Glutamatergic neuron (in vitro differentiated cells): ENCODE measurements at regions not wholly inside any gene's neighbourhood (a gene's known extent, or its start where the extent isn't known, plus 50 kb on each side); places are given as distances from the start of the nearest gene placed in this dataset.

ENCODE experiments used
- DNase-seq: peaks from one replicate; pipeline ENCODE4 v3.0.0; 2022
- H3K27ac Mint-ChIP-seq: one replicate; pipeline ENCODE4 v1.8.0; 2020; ENCODE audit warnings: mild to moderate bottlenecking, mixed read lengths, inconsistent platforms; ENCODE audit not compliant: unreplicated experiment
- H3K27me3 Mint-ChIP-seq: one replicate; pipeline ENCODE4 v1.8.0; 2020; ENCODE audit warnings: mild to moderate bottlenecking, moderate library complexity, mixed read lengths, inconsistent platforms; ENCODE audit not compliant: unreplicated experiment
- H3K36me3 Mint-ChIP-seq: one replicate; pipeline ENCODE4 v1.8.0; 2020; ENCODE audit warnings: mild to moderate bottlenecking, mixed read lengths, inconsistent platforms; ENCODE audit not compliant: unreplicated experiment
- H3K4me1 Mint-ChIP-seq: one replicate; pipeline ENCODE4 v1.8.0; 2020; ENCODE audit warnings: mild to moderate bottlenecking, low read depth, mixed read lengths, inconsistent platforms; ENCODE audit not compliant: unreplicated experiment
- H3K4me3 Mint-ChIP-seq: one replicate; pipeline ENCODE4 v1.8.0; 2020; ENCODE audit warnings: mild to moderate bottlenecking, mixed read lengths, inconsistent platforms; ENCODE audit not compliant: unreplicated experiment
- H3K9me3 Mint-ChIP-seq: one replicate; pipeline ENCODE4 v1.8.0; 2020; ENCODE audit warnings: mild to moderate bottlenecking, moderate library complexity, mixed read lengths, inconsistent platforms; ENCODE audit not compliant: unreplicated experiment
- CTCF ChIP-seq: fragments of 200-600 bp; sonication (generic); IDR thresholded peaks from one replicate; pipeline ENCODE4 v1.5.0; 2021; ENCODE audit not compliant: partially characterized antibody, unreplicated experiment

- Mint-ChIP-seq H3K4me1 (peaks cover 6% of the 10 kb centered on the region), H3K4me3 (no peak overlapping the region), H3K9me3 (peaks cover 2% of the 10 kb centered on the region), H3K36me3 (peaks cover 1% of the 10 kb centered on the region), H3K27ac (no peak overlapping the region), H3K27me3 (no peaks in the 10 kb centered on the region)
- no peak for TF ChIP-seq CTCF
- peak; percentile 22 for DNase-seq
These were observed 128.5 kb downstream of the NUDT12 start for GRCh38 chr5:103434057-103434456.

GRCh38 chr5:103433211-103433610 is 129.4 kb downstream of the NUDT12 start:
- no peak for TF ChIP-seq CTCF
- Mint-ChIP-seq H3K4me3 (no peak overlapping the region), H3K4me1 (peaks cover 6% of the 10 kb centered on the region), H3K27me3 (no peaks in the 10 kb centered on the region), H3K36me3 (no peaks in the 10 kb centered on the region), H3K27ac (no peak overlapping the region), H3K9me3 (peaks cover 2% of the 10 kb centered on the region)
- no peak for DNase-seq

- no peak for TF ChIP-seq CTCF
- Mint-ChIP-seq H3K9me3 (peaks cover 6% of the 10 kb centered on the region), H3K27me3 (no peaks in the 10 kb centered on the region), H3K27ac (no peak overlapping the region), H3K4me3 (no peak overlapping the region), H3K36me3 (no peaks in the 10 kb centered on the region), H3K4me1 (peaks cover 13% of the 10 kb centered on the region)
- no peak for DNase-seq
These were observed 133.7 kb downstream of the NUDT12 start for GRCh38 chr5:103428923-103429322.

GRCh38 chr5:103428411-103428871 is 134.1 kb downstream of the NUDT12 start:
- peaks cover 17% of the 10 kb centered on the region for H3K4me1 Mint-ChIP-seq
- no peak for DNase-seq
- H3K9me3 Mint-ChIP-seq: peaks cover 6% of the 10 kb centered on the region
- H3K27ac Mint-ChIP-seq: no peak overlapping the region
- no peak for TF ChIP-seq CTCF
- no peaks in the 10 kb centered on the region for H3K36me3 Mint-ChIP-seq
- H3K4me3 Mint-ChIP-seq: no peak overlapping the region
- no peaks in the 10 kb centered on the region for H3K27me3 Mint-ChIP-seq

GRCh38 chr5:103427326-103427725 is 135.3 kb downstream of the NUDT12 start:
- H3K27ac Mint-ChIP-seq: no peak overlapping the region
- H3K9me3 Mint-ChIP-seq: peaks cover 6% of the 10 kb centered on the region
- H3K27me3 Mint-ChIP-seq: no peaks in the 10 kb centered on the region
- no peak for TF ChIP-seq CTCF
- no peak for DNase-seq
- peaks cover 17% of the 10 kb centered on the region for H3K4me1 Mint-ChIP-seq
- H3K36me3 Mint-ChIP-seq: no peaks in the 10 kb centered on the region
- H3K4me3 Mint-ChIP-seq: no peak overlapping the region
